IMR-90 (cell line): ENCODE measurements at regions not wholly inside any gene's neighbourhood (a gene's known extent, or its start where the extent isn't known, plus 50 kb on each side); places are given as distances from the start of the nearest gene placed in this dataset.

Experiments
- ATAC-seq: fragments of 200-7000 bp; cut with Tn5 transposase; 2 replicates; pipeline ENCODE4 v1.9.1; 2020; ENCODE audit warnings: low read depth, mild to moderate bottlenecking, moderate library complexity
- BruUV-seq: library from RNA; stranded (reverse); fragments of 400-500 nt; replicated peaks from 2 replicates; lab custom pipeline; 2021; lab: Mats Ljungman, UMichigan
- CTCF ChIA-PET: fragments of 300-600 bp; formaldehyde crosslinking; extraction: SDS; loops from one replicate; lab custom pipeline; 2021; ENCODE audit warnings: antibody characterized with exemption; lab: Yijun Ruan, JAX
- POLR2A ChIA-PET: fragments of 300-600 bp; sonication (Branson Sonifier 250); formaldehyde crosslinking; loops from one replicate; lab custom pipeline; 2022; ENCODE audit warnings: antibody characterized with exemption; ENCODE audit not compliant: unreplicated experiment; lab: Charles Lee
- DNase-seq: peaks from one replicate; pipeline ENCODE4 v3.0.0; 2013
- H2AFZ ChIP-seq: replicated peaks from 2 replicates; pipeline ENCODE3; 2013; ENCODE audit warnings: low read length, mild to moderate bottlenecking; ENCODE audit not compliant: poor library complexity
- H2AK5ac ChIP-seq: 2 replicates; pipeline ENCODE4 v1.6.1; 2013; ENCODE audit warnings: low read depth, low read length, inconsistent platforms
- H2AK9ac ChIP-seq: replicated peaks from 2 replicates; pipeline ENCODE3; 2013; ENCODE audit warnings: mild to moderate bottlenecking, low read depth, low read length, moderate library complexity; ENCODE audit not compliant: poor library complexity
- H2BK120ac ChIP-seq: 2 replicates; pipeline ENCODE4 v1.6.1; 2013; ENCODE audit warnings: low read depth, low read length, inconsistent platforms
- H2BK15ac ChIP-seq: 3 replicates; pipeline ENCODE4 v1.6.1; 2013; ENCODE audit warnings: low read depth, low read length, inconsistent platforms
- H2BK20ac ChIP-seq: 2 replicates; pipeline ENCODE4 v1.6.1; 2013; ENCODE audit warnings: low read depth, mild to moderate bottlenecking, inconsistent platforms, low read length, moderate library complexity
- H2BK5ac ChIP-seq: 2 replicates; pipeline ENCODE4 v1.6.1; 2013; ENCODE audit warnings: mild to moderate bottlenecking, low read depth, low read length, inconsistent platforms; ENCODE audit not compliant: poor library complexity, severe bottlenecking
- H3K14ac ChIP-seq: replicated peaks from 2 replicates; pipeline ENCODE4 v1.6.1; 2013; ENCODE audit warnings: low read depth, low read length, inconsistent platforms
- H3K18ac ChIP-seq: 2 replicates; pipeline ENCODE4 v1.6.1; 2013; ENCODE audit warnings: low read depth, low read length, control low read depth
- H3K23ac ChIP-seq: 2 replicates; pipeline ENCODE4 v1.6.1; 2013; ENCODE audit warnings: low read depth, low read length, inconsistent platforms
- H3K27ac ChIP-seq: 2 replicates; pipeline ENCODE4 v1.5.1; 2013; ENCODE audit warnings: mild to moderate bottlenecking, control low read depth, low read length; ENCODE audit not compliant: insufficient read depth
- H3K27me3 ChIP-seq: 2 replicates; pipeline ENCODE4 v1.6.1; 2013; ENCODE audit warnings: low read length; ENCODE audit not compliant: control insufficient read depth, insufficient read depth
- H3K36me3 ChIP-seq: 2 replicates; pipeline ENCODE4 v1.6.1; 2013; ENCODE audit warnings: low read length, mixed read lengths; ENCODE audit not compliant: control insufficient read depth, insufficient read depth
- H3K4ac ChIP-seq: 2 replicates; pipeline ENCODE4 v1.6.1; 2013; ENCODE audit warnings: low read depth, low read length, inconsistent platforms
- H3K4me1 ChIP-seq: 2 replicates; pipeline ENCODE4 v1.6.1; 2013; ENCODE audit warnings: low read length, mixed read lengths; ENCODE audit not compliant: control insufficient read depth, insufficient read depth
- H3K4me2 ChIP-seq: 2 replicates; pipeline ENCODE4 v1.6.1; 2013; ENCODE audit warnings: low read depth, mild to moderate bottlenecking, control low read depth, low read length, moderate library complexity
- H3K4me3 ChIP-seq: 2 replicates; pipeline ENCODE4 v1.5.1; 2013; ENCODE audit warnings: low read depth, mild to moderate bottlenecking, control low read depth, low read length, moderate library complexity; ENCODE audit not compliant: insufficient read depth
- H3K56ac ChIP-seq: 2 replicates; pipeline ENCODE4 v1.6.1; 2013; ENCODE audit warnings: low read length, inconsistent platforms; ENCODE audit not compliant: insufficient read depth; ENCODE audit errors: extremely low read depth
- H3K79me1 ChIP-seq, 2 experiments: 2 replicates each; pipeline ENCODE4 v1.6.1; 2013; ENCODE audit warnings: low read length in 2 of 2, inconsistent platforms in 1 of 2, low read depth in 1 of 2
- H3K9ac ChIP-seq: 2 replicates; pipeline ENCODE4 v1.6.1; 2013; ENCODE audit warnings: low read depth, low read length, control low read depth
- H3K9me1 ChIP-seq: 2 replicates; pipeline ENCODE4 v1.6.1; 2013; ENCODE audit warnings: low read length, inconsistent platforms; ENCODE audit not compliant: insufficient read depth
- H3K9me3 ChIP-seq: 2 replicates; pipeline ENCODE4 v1.6.1; 2013; ENCODE audit warnings: low read length; ENCODE audit not compliant: control insufficient read depth, insufficient read depth
- H4K20me1 ChIP-seq: 2 replicates; pipeline ENCODE4 v1.6.1; 2013; ENCODE audit warnings: low read length, inconsistent platforms; ENCODE audit not compliant: insufficient read depth
- H4K5ac ChIP-seq: 2 replicates; pipeline ENCODE4 v1.6.1; 2013; ENCODE audit warnings: mild to moderate bottlenecking, low read depth, low read length, control low read depth
- H4K8ac ChIP-seq, 2 experiments: 2 replicates each; pipeline ENCODE4 v1.6.1; 2013; ENCODE audit warnings: low read depth in 2 of 2, low read length in 2 of 2, control low read depth in 1 of 2, inconsistent platforms in 1 of 2
- H4K91ac ChIP-seq: 2 replicates; pipeline ENCODE4 v1.6.1; 2013; ENCODE audit warnings: low read depth, low read length, inconsistent platforms; ENCODE audit not compliant: insufficient read depth
- POLR2A ChIP-seq: IDR thresholded peaks from 2 replicates; pipeline ENCODE4 v1.6.1; 2012; ENCODE audit warnings: mild to moderate bottlenecking, low read depth, low read length
- RCOR1 ChIP-seq: IDR thresholded peaks from 2 replicates; pipeline ENCODE4 v1.6.1; 2012; ENCODE audit warnings: mild to moderate bottlenecking, low read length, improper control_type of control experiment; ENCODE audit not compliant: insufficient replicate concordance
- WGBS, 2 experiments: methylation state at CpG; one replicate each; pipeline versions ENCODE4 v1.1.5 to v1.1.7; 2013; ENCODE audit warnings: missing lambda C conversion rate in 2 of 2; ENCODE audit not compliant: insufficient read length in 1 of 2; ENCODE audit errors: extremely low coverage in 2 of 2; 5-methylcytosine and 5-hydroxymethylcytosine counted together
- dilution Hi-C: fragments of 300-500 bp; cut with HindIII; formaldehyde crosslinking; loops from one replicate; pipeline ENCODE4 v1.14.3; 2018; ENCODE audit warnings: low sequenced_read_pairs; ENCODE audit not compliant: unreplicated experiment
- in situ Hi-C: fragments of 300-500 bp; cut with MboI; formaldehyde crosslinking; loops from 3 replicates; pipeline ENCODE4 v1.14.3; 2019; ENCODE audit warnings: low sequenced_read_pairs, inconsistent platforms, mixed read lengths
- intact Hi-C: fragments of 100-400 bp; cut with micrococcal nuclease; formaldehyde crosslinking; loops from 2 replicates; pipeline ENCODE4 v1.10.0; 2022

DNA sequence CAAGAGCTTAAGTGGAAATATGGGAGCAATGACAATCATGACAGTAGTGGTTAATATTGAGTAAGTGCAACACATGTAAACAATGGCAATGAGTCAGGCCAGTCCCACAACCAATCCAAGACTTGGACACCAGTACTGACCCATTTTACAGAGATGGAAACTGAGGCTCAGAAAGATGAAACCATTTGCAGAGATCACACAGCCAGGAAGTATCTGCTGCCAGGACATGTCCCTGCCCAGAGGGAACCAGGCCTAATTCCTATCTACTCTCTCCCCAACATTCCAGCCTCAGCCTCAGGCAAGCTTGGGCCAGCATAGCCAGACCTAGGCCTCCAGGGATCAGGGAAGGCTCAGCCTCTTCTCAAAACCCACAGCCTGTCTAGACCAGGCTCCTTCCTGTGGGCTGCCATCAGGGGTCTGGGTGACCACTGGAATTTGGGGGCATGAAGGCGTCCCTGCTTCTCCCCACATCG, 395.1 kb downstream of the MN1 start:
- no peak overlapping the region for H4K91ac ChIP-seq
- no peak overlapping the region for H3K4ac ChIP-seq
- H3K79me1 ChIP-seq = no peaks in the 10 kb centered on the region
- H3K36me3 ChIP-seq = no peaks in the 10 kb centered on the region
- H3K27me3 ChIP-seq = peaks cover 13% of the 10 kb centered on the region
- no peak overlapping the region for H3K4me2 ChIP-seq
- H2AK5ac ChIP-seq = no peak overlapping the region
- DNase-seq (peak; percentile 22), ATAC-seq (no peak)
- H4K8ac ChIP-seq = no peak overlapping the region
- no peak overlapping the region for H4K5ac ChIP-seq
- no peak overlapping the region for H3K9ac ChIP-seq
- no peak overlapping the region for H3K14ac ChIP-seq
- no peak overlapping the region for H2BK120ac ChIP-seq
- H2BK5ac ChIP-seq = no peak overlapping the region
- H2AFZ ChIP-seq = no peak overlapping the region
- no peak overlapping the region for H2AK9ac ChIP-seq
- dilution Hi-C loops = no loop called here
- H3K18ac ChIP-seq = no peak overlapping the region
- intact Hi-C loops = loop anchor here (1.0 to 5.0 kb wide), 4 partner anchors 398 to 729 kb away; no protein-coding TSS in a partner anchor
- no peak overlapping the region for H2BK20ac ChIP-seq
- H3K4me3 ChIP-seq = no peak overlapping the region
- in situ Hi-C loops = loop anchor here (10.0 kb wide), 2 partner anchors 398 to 652 kb away; partner anchors contain the start of gene MN1
- H4K20me1 ChIP-seq = no peaks in the 10 kb centered on the region
- TF ChIP-seq RCOR1 = peak; percentile 13
- TF ChIP-seq POLR2A = no peak
- no peak overlapping the region for H3K56ac ChIP-seq
- H3K9me1 ChIP-seq = no peaks in the 10 kb centered on the region
- no peak overlapping the region for H3K23ac ChIP-seq
- no peaks in the 10 kb centered on the region for H3K4me1 ChIP-seq
- no TSS peak for BruUV-seq
- ChIA-PET CTCF (interaction anchor here (0.8 kb wide), 1 partner anchor 14 kb away, joined by 4 read pairs; no protein-coding TSS in a partner anchor), POLR2A (no interaction called here)
- no peak overlapping the region for H2BK15ac ChIP-seq
- H3K9me3 ChIP-seq = peaks cover 4% of the 10 kb centered on the region
- H3K27ac ChIP-seq = no peak overlapping the region
- no CpG with 5 or more reads among the region's 2 CpGs for WGBS, 2 experiments
